CD4-positive, alpha-beta T cell treated with Interleukin-4 for 1 hour (primary cell): ENCODE measurements at regions not wholly inside any gene's neighbourhood (a gene's known extent, or its start where the extent isn't known, plus 50 kb on each side); places are given as distances from the start of the nearest gene placed in this dataset.

Source experiments
- DNase-seq, 2 donors: peaks; one replicate each; pipeline ENCODE4 v3.0.0-alpha.2; 2020 to 2022

DNA sequence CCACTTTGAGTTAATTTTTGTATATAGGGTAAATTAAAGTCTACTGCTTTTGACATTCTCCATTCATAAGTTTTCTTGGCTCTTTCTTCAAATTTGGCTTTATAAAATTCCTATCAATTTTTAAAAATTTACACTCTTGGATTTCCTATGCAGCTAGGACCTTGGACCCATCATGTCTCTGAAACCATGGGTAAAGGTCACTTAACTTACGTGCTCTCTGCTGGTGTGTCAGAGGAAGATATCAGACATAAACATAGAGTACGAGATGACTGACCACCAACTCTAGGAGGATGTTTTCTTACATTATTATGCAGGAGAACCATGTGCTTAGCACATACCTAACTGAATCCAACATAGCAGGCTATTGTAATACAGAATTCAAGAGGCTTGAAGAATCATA is 62.5 kb upstream of the C1GALT1C1 start:
- no peak for DNase-seq

DNA sequence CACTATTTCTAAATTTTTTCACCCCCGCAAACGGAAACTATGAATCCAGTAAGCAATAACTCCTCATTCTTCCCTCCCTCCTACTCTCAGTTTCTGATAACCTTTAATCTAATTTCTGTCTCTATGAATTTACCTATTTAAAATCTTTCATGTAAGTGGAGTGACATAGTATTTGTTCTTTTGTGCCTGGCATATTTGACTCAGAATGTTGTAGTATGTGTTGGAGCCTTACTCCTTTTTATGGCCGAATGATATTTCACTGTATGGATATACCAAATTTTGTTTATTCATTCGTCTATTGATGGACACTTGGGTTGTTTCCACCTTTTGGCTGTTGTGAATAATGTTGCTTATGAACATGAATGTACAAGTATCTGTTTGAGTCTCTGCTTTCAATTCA is 61.1 kb upstream of the C1GALT1C1 start:
- DNase-seq = no peak

DNA sequence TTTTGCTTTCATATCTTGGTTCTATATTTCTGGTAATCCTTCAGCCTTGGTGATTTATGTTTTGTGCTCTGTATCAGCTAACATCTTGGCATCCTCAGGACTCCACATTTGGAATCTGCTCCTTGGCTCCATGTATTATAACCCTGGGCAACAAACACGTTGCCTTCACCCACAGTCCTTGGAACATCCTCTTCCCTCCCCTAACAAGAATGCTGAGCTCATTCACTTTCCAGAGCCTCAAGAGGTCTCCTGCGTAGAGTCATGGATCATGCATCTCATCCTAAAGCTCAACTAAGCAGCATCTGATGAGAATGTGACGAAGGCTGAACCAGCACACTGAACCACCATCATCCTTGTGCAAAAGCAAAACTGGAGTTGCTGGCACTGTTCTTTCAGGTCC is 60.5 kb upstream of the C1GALT1C1 start:
- no peak for DNase-seq

DNA sequence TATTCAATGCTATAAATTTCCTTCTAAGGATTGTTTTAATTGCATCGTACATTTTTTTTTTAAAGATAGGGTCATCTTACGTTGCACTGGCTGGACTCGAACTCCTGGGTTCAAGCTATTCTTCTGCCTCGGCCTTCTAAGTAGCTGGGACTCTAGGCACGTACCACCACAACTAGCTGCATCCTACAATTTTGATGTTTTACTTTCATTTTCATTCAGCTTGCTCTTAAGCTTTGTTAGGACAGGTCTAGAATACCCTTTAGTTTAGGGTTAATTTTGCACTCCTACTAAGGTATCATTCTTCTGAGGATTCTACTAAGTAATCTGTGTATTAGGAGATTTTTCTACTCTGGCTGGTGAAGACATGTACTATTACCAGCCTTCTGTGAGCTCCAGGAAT is 50.2 kb upstream of the C1GALT1C1 start:
- no peak for DNase-seq
